ENCODE measurements at regions not wholly inside any gene's neighbourhood (a gene's known extent, or its start where the extent isn't known, plus 50 kb on each side); places are given as distances from the start of the nearest gene placed in this dataset.

DNA sequence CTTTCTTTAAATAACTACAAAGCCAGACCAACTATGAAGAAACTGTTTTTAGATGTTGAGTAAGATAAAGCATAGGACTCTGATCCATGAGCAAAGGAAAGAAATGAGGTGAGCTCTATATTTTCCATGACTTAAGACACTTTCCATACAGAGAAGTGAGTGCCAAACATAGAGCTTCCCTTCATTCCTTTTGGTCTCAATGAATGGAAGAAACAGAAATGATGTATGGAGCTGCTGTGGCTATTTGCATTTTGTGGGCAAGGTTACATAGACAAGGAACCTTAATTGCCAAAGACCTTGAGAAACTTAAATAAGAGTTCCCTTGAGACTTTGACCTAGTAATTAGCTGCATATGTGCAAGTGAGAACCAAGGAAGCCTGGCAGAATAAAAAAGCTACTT, 1152.2 kb downstream of the XPNPEP1 start:
- TF ChIP-seq FOXA1 (IDR thresholded peaks at IDR 0.05) (no peak), SUZ12 (IDR thresholded peaks at IDR 0.05) (no peak)

Measured in HEK293T (cell line).